Ovary (tissue), 3 donors: ENCODE measurements at regions not wholly inside any gene's neighbourhood (a gene's known extent, or its start where the extent isn't known, plus 50 kb on each side); places are given as distances from the start of the nearest gene placed in this dataset.

Source experiments
- EP300 ChIP-seq: sonication (generic); formaldehyde crosslinking; IDR thresholded peaks from one replicate; pipeline ENCODE4 v1.6.1; 2017; ENCODE audit warnings: antibody characterized with exemption
- POLR2A ChIP-seq: fragments of 450-650 bp; IDR thresholded peaks from one replicate; pipeline ENCODE4 v1.6.1; 2017; ENCODE audit warnings: antibody characterized with exemption, mild to moderate bottlenecking, moderate library complexity
- TF ChIP-seq, protein P1 (sequence below), 3 donors: fragments of 450-650 bp in 2 of 3; fragments of 200-600 bp in 1 of 3; IDR thresholded peaks; one replicate each; pipeline versions ENCODE4 v1.5.1 to v1.8.0; 2016 to 2022; ENCODE audit warnings: antibody characterized with exemption in 3 of 3, mild to moderate bottlenecking in 1 of 3
- donor health status: DM: no; HTN: no; CAD: no.

DNA sequence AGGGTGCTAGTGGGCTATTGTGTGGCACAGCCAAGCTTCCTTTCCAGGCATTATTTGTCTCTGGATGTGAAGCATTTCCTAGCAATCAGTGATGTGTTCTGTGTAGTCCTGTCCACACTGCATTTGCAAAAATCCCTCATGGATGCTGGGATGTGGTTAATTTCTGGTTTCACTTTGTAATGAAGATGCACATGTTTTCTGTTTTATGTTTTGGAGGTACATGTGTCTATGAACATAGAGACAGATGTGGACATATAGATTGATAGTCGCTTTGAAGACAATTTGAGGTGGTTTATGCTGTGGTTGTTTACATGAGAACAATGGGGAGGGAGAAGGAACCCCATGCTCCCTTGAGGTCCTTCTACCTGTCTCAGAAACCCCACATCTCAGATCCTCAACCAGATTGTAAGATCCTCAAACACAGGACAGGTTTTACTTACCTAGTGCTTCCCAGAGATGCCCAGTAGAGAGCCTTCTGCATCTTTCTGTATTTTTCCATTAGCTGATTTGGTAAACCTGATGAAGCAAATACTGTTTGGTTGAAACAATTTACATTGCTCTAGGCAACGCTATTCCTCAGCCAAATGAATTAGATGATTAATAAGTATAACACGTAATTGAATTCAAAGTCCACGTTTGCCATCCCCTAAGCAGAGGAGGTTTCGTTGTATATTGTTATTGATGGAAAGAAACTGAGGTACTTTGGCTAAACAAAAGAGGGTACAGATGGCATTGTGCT is 204.4 kb downstream of the SPP2 start:
- TF ChIP-seq, protein P1, sequence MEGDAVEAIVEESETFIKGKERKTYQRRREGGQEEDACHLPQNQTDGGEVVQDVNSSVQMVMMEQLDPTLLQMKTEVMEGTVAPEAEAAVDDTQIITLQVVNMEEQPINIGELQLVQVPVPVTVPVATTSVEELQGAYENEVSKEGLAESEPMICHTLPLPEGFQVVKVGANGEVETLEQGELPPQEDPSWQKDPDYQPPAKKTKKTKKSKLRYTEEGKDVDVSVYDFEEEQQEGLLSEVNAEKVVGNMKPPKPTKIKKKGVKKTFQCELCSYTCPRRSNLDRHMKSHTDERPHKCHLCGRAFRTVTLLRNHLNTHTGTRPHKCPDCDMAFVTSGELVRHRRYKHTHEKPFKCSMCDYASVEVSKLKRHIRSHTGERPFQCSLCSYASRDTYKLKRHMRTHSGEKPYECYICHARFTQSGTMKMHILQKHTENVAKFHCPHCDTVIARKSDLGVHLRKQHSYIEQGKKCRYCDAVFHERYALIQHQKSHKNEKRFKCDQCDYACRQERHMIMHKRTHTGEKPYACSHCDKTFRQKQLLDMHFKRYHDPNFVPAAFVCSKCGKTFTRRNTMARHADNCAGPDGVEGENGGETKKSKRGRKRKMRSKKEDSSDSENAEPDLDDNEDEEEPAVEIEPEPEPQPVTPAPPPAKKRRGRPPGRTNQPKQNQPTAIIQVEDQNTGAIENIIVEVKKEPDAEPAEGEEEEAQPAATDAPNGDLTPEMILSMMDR (IDR thresholded peaks at IDR 0.05): no peak
- TF ChIP-seq POLR2A (no peak), EP300 (no peak)
